CD1c-positive myeloid dendritic cell (primary cell): ENCODE measurements at regions not wholly inside any gene's neighbourhood (a gene's known extent, or its start where the extent isn't known, plus 50 kb on each side); places are given as distances from the start of the nearest gene placed in this dataset.
"Not testable (repeated sequence)": the region's sequence is repeated elsewhere in the genome, so short reads cannot be mapped to it uniquely, and the experiment has no call there.

Source experiments
- DNase-seq: peaks from one replicate; pipeline ENCODE4 v3.0.0-alpha.2; 2016; ENCODE audit errors: extremely low spot score

GRCh38 chr14:38710881-38711280 is 392.2 kb downstream of the SEC23A start:
- DNase-seq: no peak

GRCh38 chr14:38710196-38710595 is 392.8 kb downstream of the SEC23A start:
- no peak for DNase-seq

- no peak for DNase-seq
Observed at GRCh38 chr14:38705220-38705619, 397.8 kb downstream of the SEC23A start.

- DNase-seq: no peak
Observed at GRCh38 chr14:38704220-38704619, 398.8 kb downstream of the SEC23A start.

GRCh38 chr14:38696925-38697324 is 406.1 kb downstream of the SEC23A start:
- DNase-seq: no peak

GRCh38 chr14:38693423-38693822 is 409.6 kb downstream of the SEC23A start:
- no peak for DNase-seq

GRCh38 chr14:38669027-38669426 is 413.1 kb upstream of the CLEC14A start:
- no peak for DNase-seq

GRCh38 chr14:38663382-38663781 is 407.5 kb upstream of the CLEC14A start:
- DNase-seq: no peak

- no peak for DNase-seq
Observed at GRCh38 chr14:38662781-38663180, 406.9 kb upstream of the CLEC14A start.

GRCh38 chr14:38646391-38646790 is 390.5 kb upstream of the CLEC14A start:
- no peak for DNase-seq

- not testable (repeated sequence) for DNase-seq
Observed at GRCh38 chr14:38634913-38635312, 379.0 kb upstream of the CLEC14A start.

- no peak for DNase-seq
Observed at GRCh38 chr14:38629412-38629811, 373.5 kb upstream of the CLEC14A start.

GRCh38 chr14:38627163-38627562 is 371.3 kb upstream of the CLEC14A start:
- no peak for DNase-seq

- DNase-seq: no peak
Observed at GRCh38 chr14:38623661-38624060, 367.8 kb upstream of the CLEC14A start.

- DNase-seq: no peak
Observed at GRCh38 chr14:38618514-38618913, 362.6 kb upstream of the CLEC14A start.

- no peak for DNase-seq
Observed at GRCh38 chr14:38616959-38617358, 361.1 kb upstream of the CLEC14A start.

- DNase-seq: no peak
Observed at GRCh38 chr14:38611928-38612327, 356.0 kb upstream of the CLEC14A start.

- no peak for DNase-seq
Observed at GRCh38 chr14:38608244-38608643, 352.4 kb upstream of the CLEC14A start.

GRCh38 chr14:38605193-38606114 is 349.6 kb upstream of the CLEC14A start:
- no peak for DNase-seq

- DNase-seq: not testable (repeated sequence)
Observed at GRCh38 chr14:38600572-38600971, 344.7 kb upstream of the CLEC14A start.

GRCh38 chr14:38593476-38593875 is 337.6 kb upstream of the CLEC14A start:
- no peak for DNase-seq

GRCh38 chr14:38592764-38593442 is 337.0 kb upstream of the CLEC14A start:
- DNase-seq: no peak

GRCh38 chr14:38589747-38590350 is 334.0 kb upstream of the CLEC14A start:
- no peak for DNase-seq
